Breast epithelium (tissue), 3 donors: ENCODE measurements at regions not wholly inside any gene's neighbourhood (a gene's known extent, or its start where the extent isn't known, plus 50 kb on each side); places are given as distances from the start of the nearest gene placed in this dataset.

ENCODE experiments used
- CTCF ChIP-seq, 3 donors: fragments of 450-650 bp; IDR thresholded peaks; one replicate each; pipeline ENCODE4 v1.5.1; 2016 to 2017; ENCODE audit warnings: antibody characterized with exemption in 3 of 3, mild to moderate bottlenecking in 3 of 3, moderate library complexity in 3 of 3
- POLR2A ChIP-seq: fragments of 450-650 bp; IDR thresholded peaks from one replicate; pipeline ENCODE4 v1.6.1; 2016; ENCODE audit warnings: antibody characterized with exemption, mild to moderate bottlenecking, moderate library complexity
- POLR2AphosphoS5 ChIP-seq, 3 donors: sonication (generic); formaldehyde crosslinking; IDR thresholded peaks; one replicate each; pipeline ENCODE4 v1.6.1; 2017; ENCODE audit warnings: antibody characterized with exemption in 3 of 3

GRCh38 chr9:106678273-106678672 is 184.7 kb upstream of the ZNF462 start:
- TF ChIP-seq CTCF (IDR thresholded peaks at IDR 0.05) (no peak), POLR2AphosphoS5 (IDR thresholded peaks at IDR 0.05) (no peak), POLR2A (no peak)
